Breast epithelium (tissue), 3 donors: ENCODE measurements at regions not wholly inside any gene's neighbourhood (a gene's known extent, or its start where the extent isn't known, plus 50 kb on each side); places are given as distances from the start of the nearest gene placed in this dataset.

ENCODE experiments used
- CTCF ChIP-seq, 3 donors: fragments of 450-650 bp; IDR thresholded peaks; one replicate each; pipeline ENCODE4 v1.5.1; 2016 to 2017; ENCODE audit warnings: antibody characterized with exemption in 3 of 3, mild to moderate bottlenecking in 3 of 3, moderate library complexity in 3 of 3
- POLR2A ChIP-seq: fragments of 450-650 bp; IDR thresholded peaks from one replicate; pipeline ENCODE4 v1.6.1; 2016; ENCODE audit warnings: antibody characterized with exemption, mild to moderate bottlenecking, moderate library complexity

GRCh38 chr5:145558288-145558687 is 276.9 kb downstream of the PRELID2 start:
- TF ChIP-seq CTCF (IDR thresholded peaks at IDR 0.05) (no peak), POLR2A (no peak)
